ENCODE measurements at regions not wholly inside any gene's neighbourhood (a gene's known extent, or its start where the extent isn't known, plus 50 kb on each side); places are given as distances from the start of the nearest gene placed in this dataset.

DNA sequence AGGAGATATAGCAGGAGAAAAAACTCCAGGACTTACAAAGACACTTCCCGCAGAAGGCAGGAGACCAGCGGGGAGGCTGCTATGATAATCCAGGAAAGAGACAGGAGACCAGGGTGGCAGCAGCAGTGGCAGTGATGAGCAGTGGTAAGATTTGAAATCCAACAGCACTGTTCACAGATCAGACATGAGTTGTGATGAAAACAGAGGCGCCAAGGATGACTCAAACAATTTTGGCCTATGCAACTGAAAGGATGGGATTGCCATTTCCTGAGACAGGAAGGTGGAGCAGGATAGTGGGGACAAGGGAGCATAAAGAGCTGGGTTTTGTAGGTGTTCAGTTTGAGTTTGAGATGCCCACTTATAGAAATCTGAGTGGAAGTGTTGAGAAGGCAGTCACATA lies 108.6 kb upstream of the DYRK2 start:
- no peak for DNase-seq

DNA sequence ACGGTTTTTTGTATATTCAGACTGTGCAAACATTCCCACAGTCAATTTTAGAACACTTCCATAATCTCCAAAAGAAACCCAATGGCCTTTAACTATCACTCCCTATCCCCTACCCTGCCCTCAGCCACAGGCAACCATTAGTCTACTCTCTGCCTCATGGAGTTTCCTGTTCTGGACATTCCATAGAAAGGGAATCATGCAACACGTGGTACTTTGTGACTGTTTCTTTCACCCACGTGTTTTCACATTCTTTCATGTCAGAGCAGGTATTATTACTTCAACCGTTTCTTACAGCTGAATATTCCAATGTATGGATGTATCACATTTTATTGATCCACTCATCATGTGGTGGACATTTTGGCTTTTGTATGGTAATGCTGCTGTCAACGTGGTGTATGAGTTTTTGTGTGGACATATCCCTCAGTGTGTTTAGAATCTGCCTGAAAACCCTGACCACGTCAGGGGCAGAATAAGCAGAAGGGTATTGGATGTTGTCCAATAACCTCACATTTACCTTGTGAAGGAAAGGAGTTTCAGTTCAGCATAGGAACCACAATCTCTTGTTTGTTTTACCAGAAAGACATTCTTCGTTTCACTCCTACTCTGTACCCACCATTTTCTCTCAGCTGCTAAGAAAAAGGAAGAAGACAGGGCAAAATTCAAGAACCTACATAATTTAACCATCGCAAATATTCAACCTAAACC lies 107.5 kb upstream of the DYRK2 start:
- no peak for DNase-seq

DNA sequence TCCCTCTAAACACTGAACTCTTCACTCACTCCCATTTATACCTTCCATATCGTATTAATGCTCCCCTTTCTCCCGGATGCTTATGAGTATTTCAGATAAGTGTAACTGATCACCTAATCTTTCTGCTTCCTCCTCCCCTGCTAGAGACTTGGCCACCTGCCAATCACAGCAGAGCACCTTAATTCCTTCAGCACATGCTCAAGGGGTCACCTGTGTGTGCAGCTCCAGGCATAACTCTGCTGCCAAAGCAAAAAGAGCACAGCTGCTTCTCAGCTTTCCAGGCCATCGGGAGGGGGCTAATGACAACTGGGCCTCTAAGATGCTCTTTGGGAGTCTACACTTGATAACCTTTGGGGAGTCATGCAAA lies 106.9 kb upstream of the DYRK2 start:
- DNase-seq = peak; percentile 44 to 82 (median 69)

DNA sequence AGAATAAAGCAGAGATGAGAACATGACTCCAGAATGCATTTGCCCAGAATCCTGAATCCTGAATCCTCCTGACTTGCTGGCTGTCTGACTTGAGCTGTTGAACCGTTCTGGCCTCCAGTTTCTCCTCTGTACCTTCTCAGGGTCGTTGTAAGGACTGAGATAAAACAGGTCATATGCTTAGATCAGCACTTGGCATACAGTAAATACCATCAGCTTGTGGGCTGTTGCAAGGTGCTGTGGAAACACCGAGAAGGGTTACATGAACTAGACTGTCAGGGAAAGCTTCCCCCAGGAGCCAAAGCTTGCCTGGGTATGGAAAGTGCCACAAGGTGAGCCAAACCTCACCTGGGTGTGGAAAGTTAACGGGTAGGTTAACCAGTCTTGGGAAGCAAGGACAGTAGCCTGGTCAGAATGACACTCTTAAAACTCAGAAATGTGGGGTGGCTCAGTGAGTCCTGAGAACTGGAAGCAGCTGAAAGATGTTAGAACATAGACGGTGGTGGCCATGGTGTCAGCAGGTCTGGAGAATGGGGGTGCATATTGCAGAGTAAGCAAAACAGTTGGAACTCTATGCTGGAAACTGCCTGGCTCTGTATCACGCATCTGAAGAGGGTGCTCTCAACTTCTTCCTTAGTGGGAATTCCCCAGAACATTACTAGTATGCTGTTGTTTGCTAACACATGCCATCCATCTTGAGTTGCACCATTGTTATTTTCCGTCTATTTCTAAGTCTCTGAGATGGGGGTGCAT lies 105.3 kb upstream of the DYRK2 start:
- DNase-seq = no peak

DNA sequence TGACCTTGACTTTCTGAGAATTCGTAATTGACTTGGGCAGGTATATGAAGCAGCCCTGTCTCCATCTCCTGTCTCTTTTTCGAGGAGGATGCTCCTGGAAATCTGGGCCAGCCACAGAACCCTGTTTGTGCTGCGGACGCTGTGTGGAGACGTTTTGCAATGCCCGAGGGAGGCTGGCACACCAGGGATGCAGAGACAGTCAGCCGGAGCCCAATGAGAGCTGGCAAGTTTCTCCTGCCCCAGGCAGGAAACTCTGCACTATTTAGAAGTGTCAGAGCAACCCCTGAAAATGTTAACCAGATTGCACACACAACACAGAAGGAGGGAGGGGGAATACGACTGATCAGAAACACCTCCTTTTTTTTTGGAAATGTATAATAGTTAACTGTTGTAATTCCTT lies 103.2 kb upstream of the DYRK2 start:
- peak in 2 of 3 experiments; percentile 22 to 37 for DNase-seq

DNA sequence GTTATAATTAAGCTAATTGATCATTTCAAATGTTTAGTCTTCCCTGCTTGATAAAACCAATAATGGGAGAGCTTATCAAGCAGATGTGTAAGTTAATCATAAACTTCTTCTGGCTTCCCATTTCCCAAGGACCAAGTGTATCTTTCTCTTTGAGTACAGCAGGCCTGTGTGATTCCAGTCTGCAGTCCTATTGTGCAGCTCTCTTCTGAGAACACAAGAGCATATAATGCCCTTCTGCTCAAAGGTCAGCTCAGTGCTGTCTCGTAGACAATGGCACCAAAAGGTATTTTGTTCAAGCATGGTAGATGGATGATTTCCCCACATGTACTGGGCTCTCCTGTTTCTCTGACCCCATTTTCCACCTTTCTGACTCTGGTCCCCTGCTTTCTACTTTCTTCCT lies 101.8 kb upstream of the DYRK2 start:
- peak in 2 of 3 experiments; percentile 27 to 66 for DNase-seq

DNA sequence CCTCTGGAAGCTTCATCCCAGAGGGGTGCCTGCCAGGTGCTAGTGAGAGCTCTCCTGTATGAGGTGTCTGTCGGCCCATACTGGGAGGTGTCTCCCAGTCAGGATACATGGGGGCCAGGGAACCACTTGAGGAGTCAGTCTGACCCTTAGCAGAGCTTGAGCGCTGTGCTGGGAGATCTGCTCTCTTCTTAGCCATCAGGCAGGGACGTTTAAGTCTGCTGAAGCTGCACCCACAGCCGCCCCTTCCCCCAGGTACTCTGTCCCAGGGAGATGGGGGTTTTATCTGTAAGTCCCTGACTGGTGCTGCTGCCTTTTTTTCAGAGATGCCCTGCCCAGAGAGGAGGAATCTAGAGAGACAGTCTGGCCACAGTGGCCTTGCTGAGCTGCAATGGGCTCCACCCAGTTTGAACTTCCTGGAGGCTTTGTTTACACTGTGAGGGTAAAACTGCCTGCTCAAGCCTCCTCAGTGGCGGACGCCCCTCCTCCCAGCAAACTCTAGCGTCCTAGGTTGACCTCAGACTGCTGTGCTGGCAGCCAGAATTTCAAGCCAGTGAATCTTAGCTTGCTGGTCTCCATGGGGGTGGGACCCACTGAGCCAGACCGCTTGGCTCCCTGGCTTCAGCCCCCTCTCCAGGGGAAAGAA lies 93.3 kb upstream of the DYRK2 start:
- DNase-seq = peak in 2 of 3 experiments; percentile 13 to 22

DNA sequence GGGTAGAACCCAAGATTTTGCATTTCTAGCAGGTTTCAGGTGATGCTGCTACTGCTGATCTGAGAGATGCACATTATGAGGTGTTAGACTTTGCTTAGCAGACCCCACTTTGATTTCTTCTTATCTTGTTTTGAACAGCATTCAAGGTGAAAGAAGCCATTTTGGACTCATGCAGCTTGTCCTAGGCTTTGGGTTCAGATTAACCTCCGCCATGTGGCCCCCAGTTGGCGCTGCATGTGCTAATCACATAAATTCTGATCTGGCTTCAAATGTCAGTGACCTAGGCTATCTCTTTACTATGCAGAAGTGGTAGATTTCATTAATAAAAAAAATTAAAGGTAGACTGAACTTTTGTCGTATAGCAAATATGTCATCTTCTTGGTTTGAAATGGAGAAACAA lies 89.8 kb upstream of the DYRK2 start:
- DNase-seq = no peak

DNA sequence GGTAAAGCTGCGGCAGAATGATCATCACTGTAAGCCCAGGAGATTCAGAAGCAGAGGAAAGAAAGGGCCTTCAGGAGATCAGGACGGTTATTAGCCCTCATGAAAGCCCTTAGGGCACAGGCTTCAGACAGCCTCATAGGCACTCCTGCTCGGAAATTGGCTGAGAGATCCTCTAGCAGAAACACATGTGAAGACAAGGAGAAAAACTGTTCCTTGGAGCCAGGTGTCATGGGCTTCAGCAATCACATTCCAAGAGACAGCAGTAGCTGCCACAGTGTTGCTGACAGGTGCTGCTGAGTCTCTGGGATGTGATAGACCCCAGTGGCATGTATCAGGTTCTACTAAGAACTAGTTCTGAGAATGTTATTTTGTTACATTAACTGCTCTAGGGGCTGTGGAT lies 88.8 kb upstream of the DYRK2 start:
- no peak for DNase-seq

DNA sequence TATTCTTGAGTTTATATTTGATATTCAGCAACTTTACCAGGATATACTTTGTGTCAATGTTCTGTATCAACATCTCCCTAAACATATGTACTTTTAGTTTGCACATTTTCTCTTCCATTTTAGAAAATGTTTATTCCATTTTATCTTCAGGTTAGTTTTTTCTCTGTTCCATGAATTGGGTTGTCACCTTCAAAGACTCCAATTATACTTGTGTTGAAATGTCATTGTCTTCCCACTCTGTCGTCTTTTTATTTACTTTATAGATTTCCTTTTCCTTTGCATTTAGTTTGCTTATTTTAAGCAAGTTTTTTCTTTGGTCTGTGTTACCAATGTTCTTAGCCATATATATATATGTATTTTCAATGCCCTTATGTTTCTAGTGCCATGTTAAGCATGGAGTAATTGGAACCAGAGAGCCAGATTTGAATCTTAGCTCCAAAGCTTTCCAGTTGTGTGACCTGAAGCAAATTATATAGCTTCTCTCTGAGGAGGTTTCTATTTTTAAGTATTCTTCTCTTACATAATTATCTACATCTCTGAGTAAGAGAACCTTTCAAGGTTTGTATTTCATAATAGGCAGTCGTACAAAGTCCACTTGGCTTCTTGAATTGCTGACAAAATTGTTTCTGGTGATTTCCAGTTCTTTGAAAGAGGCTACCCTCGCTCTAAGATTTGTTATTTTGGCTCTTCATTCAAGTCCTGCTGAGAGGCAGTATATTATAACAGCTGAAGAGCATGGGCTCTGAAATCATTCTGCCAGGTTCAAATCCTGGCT lies 85.8 kb upstream of the DYRK2 start:
- peak in 1 of 3 experiments; percentile 27 for DNase-seq

DNA sequence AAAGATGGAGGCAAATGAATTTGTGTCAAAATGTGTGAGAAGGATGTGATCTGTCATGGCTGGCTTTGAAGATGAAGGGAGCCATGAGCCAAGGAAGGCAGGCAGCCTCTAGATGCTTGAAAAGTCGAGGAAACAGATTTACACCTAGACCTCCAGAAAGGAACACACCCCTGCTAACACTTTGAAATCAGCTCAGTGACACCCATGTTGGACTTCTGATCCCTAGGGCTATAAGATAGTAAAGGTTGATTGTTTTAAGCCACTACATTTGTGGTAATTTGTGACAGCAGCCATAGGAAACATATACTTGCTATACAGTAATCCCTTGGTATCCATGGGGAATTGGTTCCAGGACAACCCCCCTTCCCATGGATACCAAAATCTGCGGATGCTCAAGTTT lies 80.5 kb upstream of the DYRK2 start:
- DNase-seq = no peak

DNA sequence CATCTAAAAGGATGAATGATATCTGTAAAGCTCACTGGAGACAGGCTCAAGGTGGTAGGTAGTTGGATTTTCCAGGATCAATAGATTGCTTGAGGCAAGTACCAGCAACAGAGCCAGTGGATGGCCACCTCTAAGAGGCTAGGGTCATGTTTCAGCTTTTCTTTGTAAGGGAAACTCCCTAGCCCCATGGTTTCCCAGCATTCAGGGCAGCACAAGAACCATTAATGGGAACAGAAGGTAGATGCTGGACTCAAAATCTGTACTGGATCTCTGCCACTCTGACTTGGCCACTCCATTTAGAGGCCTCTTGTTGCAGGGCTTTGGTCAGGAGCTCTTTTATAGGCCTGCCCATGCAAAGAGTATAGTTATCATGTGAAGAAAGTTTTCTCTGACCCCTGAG lies 76.1 kb upstream of the DYRK2 start:
- DNase-seq = peak in 1 of 3 experiments; percentile 70

DNA sequence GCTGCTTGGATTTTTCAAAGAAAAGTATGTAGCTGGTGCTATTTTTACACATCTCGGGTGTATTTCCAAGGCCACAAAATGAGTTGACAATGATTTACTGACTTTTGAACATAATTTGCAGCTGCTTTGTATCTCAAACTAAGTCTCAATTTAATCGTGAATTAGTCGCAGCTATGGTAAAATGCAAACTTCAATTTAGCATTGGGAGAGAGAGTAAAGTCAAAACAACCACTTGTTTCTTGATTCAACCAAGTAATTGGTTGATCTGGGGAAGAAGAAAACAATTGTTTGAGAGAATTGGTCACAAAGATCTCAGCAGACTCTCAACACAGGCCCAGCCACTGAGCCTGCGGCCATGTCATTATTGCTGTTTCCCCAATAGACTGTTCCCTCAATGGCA lies 75.0 kb upstream of the DYRK2 start:
- no peak for DNase-seq

DNA sequence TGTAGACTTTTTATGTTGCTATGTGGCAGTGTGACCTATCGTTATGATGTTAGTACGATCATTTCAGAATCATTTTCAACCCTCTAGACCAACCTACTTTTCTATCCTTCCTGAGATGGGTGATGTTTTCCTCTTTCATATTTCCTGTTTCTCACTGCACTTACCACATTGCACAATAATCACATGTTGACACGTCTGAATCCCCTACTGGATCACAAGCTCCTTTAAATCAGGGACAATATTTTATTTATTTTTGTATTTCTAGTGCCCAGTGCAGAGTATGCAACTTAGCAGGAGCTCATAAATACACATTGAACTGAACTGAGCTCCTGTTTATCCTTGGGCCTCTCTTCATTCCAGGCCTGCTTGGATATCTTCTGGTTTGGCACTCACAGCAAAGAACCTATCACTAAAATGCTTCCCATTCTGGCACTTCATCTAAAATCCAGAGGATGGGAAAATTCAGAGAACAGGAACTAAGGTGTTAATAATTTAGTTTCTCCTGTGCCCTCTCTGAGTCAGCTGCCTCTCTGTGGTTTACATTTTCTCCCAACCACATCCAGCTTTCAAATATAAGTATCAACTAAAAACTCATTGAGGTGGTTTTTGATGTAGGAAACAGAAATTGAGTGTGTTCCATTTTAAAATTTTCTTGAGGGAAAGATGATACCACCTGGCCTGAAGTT lies 69.4 kb upstream of the DYRK2 start:
- no peak for DNase-seq

DNA sequence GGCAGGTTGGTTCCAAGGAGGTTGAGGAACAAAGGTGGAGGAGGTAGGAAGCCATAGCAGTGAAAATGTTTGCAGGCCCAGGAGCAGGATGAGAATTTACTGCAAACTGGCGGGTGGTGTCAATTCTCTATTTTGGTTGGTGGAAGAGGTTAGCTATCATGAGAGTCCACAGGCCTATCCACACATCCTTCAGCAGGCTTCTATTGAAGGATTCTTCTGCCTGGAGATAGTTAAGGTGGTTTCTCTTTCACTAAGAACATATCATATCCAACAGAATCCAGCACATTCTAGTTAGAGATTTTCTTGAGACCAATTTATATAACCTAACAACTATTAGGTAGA lies 68.9 kb upstream of the DYRK2 start:
- DNase-seq = no peak

DNA sequence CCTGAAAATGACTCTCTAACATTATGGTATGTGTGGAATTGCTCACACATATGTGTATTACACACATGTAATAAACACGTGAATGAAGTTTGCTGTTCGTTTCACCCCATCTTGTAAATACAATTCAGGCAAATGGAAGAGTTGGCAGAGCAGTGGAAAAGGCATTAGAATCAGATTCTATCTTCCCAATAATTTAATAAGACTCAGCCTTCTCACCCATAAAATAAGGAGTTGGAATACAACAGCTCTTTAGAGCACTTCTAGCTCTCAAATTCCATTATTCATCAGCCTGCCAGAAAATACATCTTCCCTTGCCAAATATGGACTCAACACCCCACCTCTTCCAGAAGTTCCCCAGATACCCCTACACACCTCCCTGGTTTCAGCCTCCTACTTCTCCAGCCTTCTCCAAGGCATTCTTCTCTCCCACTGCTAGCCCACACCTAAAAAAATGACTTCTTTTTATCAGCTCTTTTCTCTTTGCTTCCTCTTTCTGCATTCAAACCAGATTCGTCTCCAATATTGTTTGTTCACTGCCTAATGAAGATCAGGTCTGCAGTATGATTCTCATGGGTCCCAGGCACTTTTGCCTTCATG lies 66.2 kb upstream of the DYRK2 start:
- DNase-seq = no peak

DNA sequence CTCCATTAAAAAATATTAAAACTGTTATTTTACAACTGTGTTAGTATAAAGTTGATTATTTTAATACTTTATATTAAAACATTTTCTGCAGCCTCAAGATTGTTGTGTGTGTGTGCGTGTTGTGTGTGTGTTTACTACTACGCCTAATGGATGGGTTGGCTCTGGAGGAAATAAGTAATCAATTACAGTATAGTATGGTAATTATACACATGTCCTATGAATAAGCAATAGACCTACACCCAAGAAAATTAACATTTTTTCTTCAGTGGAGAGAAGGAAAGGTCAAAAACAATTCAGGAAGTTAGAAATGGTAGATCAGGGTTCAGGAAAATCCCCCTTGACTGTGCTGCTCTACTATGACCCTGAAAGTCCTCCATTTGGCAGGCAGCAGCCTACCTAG lies 65.7 kb upstream of the DYRK2 start:
- no peak for DNase-seq

DNA sequence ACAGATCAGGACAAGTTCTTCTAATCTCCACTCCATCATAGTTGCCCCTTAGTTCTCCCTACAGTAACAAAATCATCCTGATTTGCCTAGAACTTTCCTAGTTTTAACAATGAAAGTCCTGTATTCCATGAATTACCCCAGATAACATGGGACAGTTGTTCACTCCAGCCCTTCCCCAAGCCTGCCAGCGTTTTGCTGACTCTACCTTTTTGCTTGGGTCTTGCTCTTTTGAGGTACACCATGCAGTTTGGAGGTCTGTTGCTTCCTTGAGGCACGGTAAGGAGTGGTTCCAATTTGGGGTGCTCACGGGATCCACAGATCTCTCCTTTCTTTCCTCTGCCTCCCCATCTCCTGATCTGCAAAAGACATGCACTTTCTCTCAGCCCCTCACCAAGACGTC lies 61.6 kb upstream of the DYRK2 start:
- DNase-seq = no peak

DNA sequence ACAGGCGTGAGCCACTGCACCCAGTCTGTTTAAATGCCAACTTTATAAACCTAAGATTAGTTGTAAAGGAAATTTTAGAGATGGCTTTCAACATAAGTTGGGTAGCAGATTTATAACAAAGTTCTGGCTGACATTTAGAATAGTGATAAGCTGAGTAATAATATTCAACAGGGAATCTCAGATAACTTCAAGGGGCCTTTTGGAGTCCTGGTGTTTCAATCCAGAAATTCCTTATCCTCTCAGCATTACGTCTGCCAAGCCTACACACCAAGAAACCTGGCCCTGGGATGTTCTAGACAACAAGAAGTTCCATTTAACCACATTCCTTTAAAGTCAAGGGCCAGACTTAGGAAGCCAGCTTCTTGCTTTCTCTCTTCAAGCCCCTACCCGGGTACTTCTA lies 59.5 kb upstream of the DYRK2 start:
- DNase-seq = no peak

DNA sequence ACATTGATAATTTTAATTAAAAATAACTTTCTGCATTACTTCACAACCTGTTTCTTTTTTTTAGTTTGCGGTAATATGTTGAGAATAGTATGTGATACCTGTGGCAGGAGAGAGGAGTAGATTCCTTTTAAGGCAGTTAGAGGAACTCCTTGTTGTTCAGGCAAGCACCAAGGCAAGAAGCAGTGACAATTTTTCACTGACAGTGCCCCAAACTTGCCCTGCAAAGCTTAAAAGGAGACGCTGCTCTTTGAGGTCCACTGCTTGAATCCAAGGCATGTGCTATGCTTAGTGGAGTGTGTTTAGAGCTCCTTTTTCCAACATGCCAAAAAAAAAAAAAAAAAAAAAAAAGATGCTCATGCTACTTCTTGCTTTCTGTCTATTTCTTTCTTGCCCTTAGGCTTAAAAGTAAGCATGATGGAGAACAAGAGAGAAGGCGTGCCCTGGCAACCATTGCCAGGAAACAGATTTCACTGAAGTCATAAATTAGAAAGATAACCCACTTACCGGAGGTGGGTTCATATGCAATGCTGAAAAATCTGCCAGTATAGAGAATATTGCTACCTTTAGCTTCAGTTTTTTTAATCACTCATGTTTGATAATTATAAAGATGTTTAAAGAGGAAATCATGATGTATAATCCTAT lies 58.3 kb upstream of the DYRK2 start:
- peak in 2 of 3 experiments; percentile 9 to 55 for DNase-seq

DNA sequence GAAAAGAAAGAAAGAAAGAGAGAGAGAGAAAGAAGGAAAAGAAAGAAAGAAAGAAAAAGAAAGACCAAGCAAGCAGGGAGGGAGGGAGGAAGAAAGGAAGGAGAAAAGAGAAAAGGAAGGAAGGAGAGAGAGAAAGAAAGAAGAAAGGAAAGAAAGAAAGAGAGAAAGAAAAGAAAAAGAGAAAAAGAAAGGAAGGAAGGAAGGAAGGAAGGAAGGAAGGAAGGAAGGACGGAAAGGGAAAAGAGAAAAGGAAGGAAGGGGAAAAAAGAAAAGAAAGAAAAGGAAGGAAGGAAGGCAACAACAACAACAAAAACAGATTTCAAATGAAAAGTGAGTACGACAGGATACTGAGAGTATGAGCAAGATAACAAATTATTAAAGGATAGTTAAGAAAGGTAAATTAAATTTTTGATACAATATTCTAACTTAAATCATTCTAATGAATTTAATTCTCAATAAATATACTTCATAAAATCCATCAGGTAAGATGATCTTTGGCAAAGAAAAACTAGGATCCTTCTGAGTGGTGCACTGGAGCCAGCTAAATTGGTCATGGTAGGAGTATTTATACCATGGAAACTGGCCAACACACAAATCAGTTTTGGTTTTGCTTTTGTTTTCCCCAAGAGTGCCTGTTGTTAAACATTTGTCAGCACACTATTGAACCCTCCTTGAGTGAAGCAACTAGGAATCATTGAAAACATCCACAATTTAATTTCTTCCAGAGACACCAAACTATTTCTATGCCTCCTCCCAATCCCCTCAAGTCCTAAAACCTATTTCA lies 56.1 kb upstream of the DYRK2 start:
- DNase-seq = peak in 2 of 3 experiments; percentile 34 to 66
